Fibroblast of skin of left quadriceps (primary cell): ENCODE measurements at regions not wholly inside any gene's neighbourhood (a gene's known extent, or its start where the extent isn't known, plus 50 kb on each side); places are given as distances from the start of the nearest gene placed in this dataset.
"Not testable (repeated sequence)": the region's sequence is repeated elsewhere in the genome, so short reads cannot be mapped to it uniquely, and the experiment has no call there.

Experiments used
- DNase-seq, 2 experiments: peaks; one replicate each; pipeline ENCODE4 v3.0.0-alpha.2; 2013; ENCODE audit warnings: low read depth in 2 of 2

GRCh38 chr1:181257117-181257516, 168.6 kb downstream of the IER5 start:
- DNase-seq: no peak

GRCh38 chr1:181259026-181259745, 170.7 kb downstream of the IER5 start:
- DNase-seq: no peak

GRCh38 chr1:181260271-181260670, 171.8 kb downstream of the IER5 start:
- DNase-seq: no peak

- no peak for DNase-seq
These were observed 172.5 kb downstream of the IER5 start for GRCh38 chr1:181260994-181261393.

- no peak for DNase-seq
These were observed 173.6 kb downstream of the IER5 start for GRCh38 chr1:181262069-181262468.

GRCh38 chr1:181263444-181263843, 174.9 kb downstream of the IER5 start:
- DNase-seq: no peak

DNA sequence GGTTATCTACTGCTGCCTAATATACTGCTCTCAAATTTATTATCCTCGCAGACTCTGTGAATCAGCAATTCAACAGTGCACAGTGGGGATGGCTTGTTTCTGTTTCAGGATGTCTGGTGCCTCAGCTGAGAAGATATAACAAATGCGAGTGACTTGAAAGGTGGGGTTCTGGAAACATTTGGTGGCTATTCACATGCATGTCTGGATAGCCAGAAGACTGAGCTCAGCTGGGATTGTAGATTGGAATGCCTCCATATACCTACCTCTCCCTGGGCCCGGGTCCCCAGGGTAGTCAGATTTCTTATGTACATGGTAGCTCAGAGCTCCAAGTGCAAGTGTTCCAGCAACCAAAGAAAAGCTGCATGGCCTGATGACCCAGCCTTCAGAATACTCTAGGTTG, 176.3 kb downstream of the IER5 start:
- no peak for DNase-seq

- DNase-seq: no peak
These were observed 196.5 kb downstream of the IER5 start for GRCh38 chr1:181284978-181285377.

GRCh38 chr1:181295217-181295616, 188.1 kb upstream of the CACNA1E start:
- no peak for DNase-seq

DNA sequence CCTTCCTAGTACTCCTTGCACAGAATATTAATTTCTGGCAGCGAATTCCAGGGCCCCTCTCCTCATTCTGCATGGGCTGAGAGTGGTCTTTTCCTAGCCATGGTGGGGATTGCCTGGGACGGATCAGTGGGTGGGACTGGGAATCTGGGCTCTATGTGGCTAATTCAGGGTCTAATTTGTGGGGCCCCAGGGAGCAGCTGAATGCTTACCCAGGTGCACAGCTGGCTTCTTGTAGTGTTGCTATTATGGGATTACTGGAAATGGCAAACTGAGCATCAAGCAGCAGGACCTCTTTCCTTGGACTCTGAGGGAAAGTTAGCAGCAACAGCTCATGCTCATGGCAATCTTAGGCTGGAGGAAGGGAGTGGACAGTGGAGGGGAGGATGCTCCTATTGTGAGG, 187.1 kb upstream of the CACNA1E start:
- no peak for DNase-seq

DNA sequence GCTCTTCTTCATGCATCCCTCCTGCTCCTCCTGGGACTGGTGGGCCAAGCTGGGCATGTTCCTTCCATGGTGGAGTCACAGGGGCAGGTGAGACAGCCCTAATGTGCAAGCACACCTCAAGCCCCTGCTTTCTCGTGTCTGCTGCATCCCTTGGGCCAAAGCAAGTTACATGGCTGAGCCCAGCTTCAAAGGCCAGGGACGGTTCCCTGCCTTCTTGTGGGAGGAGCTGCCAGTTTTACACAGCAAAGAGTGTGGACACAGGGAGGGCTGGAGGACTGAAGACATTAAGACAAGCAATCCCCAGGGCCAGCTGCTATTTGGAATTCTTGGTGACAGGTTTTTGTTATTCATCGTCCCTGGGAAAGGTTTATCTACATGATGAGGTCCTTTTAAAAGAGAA, 175.2 kb upstream of the CACNA1E start:
- no peak for DNase-seq

- no peak for DNase-seq
These were observed 172.8 kb upstream of the CACNA1E start for GRCh38 chr1:181310560-181310959.

DNA sequence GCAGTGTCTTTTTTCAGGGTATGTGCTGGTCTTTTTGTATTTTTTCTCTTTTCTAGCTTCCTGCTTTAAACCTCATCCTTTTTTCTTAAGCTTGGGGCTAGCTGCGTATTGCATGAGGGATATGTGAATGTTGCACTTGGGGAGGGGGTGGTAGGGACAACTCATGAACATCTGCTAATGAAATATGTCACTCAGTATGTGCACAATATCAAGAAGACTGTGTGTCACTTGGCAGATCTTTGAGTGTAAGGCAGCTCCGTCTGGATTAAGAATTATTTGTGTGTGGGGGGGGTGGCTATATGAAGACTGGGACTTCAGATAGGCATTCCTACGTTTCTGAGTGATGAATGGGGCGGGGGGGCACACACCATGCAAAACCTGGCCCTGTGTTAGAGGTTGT, 170.4 kb upstream of the CACNA1E start:
- no peak for DNase-seq

DNA sequence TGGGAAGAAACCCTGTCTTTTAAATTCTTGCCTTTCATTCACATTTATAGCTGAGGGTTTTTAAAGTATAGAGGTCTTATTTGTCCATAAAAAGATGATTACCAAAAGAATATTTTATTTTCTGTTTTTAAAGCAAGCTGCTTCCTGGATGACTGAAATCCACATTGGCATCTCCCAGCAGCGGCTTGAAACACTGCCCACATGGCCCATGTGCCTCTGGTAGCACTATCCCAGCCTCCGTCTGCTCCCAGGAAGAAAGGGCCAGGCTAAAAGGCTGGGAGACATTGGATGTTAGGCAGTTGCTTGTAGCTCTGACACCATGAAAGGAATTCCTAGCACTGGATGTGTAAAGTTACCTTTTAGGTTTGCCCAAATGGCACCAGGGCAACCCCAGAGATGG, 169.9 kb upstream of the CACNA1E start:
- no peak for DNase-seq

GRCh38 chr1:181314010-181314409, 169.3 kb upstream of the CACNA1E start:
- DNase-seq: no peak

- no peak for DNase-seq
These were observed 168.4 kb upstream of the CACNA1E start for GRCh38 chr1:181314959-181315358.

DNA sequence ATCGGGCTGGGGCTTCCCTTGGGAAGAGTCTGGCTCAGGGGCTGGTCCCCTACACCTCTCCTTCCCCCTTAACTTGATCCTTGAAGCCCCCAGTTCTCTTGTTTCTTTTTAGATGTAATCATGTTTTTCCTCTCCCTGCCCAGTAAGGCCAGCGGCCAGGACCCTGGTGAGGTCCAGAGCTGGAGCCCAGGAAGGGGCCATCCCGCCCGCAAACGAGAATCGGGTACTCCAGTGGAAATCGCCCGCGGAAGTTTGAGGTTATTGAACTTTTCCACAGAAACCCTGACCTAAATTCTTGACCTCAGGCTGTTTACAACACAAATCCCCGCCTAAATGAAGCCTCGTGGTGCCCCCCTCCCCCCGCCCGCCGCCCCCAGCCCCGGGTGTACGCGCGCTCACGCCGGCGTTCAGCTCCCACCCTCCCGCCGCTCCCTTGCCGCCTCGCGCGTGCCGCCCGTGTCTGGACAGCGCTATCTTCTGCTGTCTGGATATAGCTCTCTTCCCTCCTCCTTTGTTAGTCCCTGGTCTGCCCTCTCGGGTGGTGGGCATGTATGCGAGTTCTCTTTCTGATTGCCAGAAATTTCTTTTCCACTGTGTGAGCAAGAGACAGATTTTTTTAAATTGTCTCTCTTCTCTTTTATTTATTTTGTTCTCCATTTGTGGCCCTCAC, 165.9 kb upstream of the CACNA1E start:
- no peak for DNase-seq

DNA sequence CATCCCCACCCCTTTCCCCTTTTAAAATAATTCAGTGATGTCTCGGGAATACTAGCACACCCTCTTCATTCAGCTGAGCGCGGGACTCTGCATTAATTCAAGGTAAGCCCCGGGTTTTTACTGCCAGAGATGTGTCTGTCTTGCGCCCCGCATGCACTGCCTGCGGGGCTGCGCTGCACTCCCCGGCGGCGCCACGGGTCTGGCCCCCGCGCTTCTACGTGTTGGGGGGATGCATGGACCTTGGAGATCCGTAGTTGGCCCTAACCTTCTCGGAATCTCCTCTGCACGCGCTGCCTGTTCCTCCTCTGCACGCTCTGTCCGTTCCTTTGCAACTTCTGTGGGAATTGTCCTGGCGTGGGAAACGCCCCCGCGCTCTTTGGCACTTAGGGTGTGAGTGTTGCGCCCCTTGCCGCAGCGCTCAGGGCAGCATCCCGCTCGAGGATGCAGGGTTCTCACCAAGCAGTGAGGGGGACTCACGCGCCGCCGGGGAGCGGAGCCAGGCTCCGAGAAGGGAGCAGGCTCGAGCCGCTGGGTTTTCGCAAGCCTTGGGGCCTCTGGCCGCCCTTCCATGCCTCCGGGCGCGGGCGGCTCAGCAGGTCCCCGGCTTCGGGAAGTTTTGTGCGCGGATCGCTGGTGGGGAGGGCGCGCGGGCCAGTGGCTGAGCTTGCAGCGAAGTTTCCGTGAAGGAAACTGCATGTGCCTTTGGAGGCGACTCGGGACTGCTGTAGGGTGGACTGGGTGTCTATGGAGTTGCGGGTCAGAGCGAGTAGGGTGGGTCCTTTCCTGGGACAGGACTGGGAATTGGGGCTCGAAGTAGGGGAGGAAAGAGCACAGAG, 165.1 kb upstream of the CACNA1E start:
- DNase-seq: no peak

DNA sequence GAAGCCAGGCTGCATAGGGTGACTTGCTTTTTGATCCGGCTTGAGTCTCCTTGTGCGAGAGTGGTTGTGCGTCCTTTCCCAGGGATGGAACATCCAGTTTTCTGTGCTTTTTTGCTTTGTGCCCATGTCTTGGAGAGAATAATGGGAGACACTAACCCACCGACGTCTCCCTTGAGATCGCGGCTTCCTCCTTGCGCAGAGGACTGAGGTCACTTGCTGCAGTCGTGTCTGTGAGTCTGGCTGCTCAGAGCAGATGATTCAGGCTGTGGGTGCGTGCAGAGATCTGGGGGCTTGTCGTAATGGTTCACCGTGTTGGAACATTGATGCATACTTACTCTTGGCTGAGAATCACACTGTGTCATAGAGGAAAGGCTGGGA, 164.5 kb upstream of the CACNA1E start:
- DNase-seq: no peak

- DNase-seq: no peak
These were observed 163.4 kb upstream of the CACNA1E start for GRCh38 chr1:181319907-181320306.

DNA sequence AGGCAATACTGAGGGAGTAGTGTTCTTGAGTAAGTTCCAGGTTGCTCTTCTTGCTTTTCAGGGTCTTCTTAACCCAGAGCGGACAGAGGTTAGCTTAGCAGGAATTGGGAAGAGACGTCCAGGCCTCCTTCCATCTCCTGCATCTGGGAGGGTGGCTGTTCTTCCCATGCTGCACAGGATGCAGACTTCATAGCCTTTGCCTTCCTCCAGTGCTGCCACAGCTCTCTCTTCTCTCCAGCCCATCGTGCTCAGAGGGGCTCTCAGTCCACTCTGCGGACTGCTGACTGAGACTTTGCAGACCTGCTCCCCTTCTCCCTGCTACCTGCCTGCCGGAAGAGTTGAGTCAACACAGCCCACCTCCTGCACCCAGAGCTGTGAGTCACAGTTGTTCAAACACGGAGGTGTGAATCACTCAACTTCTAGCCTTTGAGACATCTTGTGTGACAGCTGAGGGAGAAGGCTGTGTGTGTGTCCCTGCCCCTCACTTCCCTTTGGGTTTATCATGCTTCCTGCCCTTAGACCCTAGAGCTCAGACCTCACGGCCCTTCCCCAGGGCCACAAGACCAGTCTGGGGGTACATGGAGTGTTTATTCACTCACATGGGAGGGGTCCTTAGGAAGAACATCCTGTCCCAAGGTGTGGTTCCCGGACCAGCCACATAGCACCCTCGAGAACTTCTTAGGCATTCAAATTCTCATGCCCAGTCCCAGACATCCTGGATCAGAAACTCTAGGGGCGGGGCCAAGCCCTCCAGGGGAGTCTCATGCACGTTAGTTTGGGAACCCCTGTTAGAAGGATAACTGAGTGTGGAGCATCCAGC, 158.3 kb upstream of the CACNA1E start:
- no peak for DNase-seq

- DNase-seq: not testable (repeated sequence)
These were observed 157.6 kb upstream of the CACNA1E start for GRCh38 chr1:181325765-181326164.
